GM20000 (cell line): ENCODE measurements at regions not wholly inside any gene's neighbourhood (a gene's known extent, or its start where the extent isn't known, plus 50 kb on each side); places are given as distances from the start of the nearest gene placed in this dataset.

Experiments used
- DNase-seq: peaks from one replicate; pipeline ENCODE4 v3.0.0; 2012; ENCODE audit warnings: low spot score
- CTCF ChIP-seq: IDR thresholded peaks from 2 replicates; pipeline ENCODE4 v1.5.1; 2012; ENCODE audit warnings: mild to moderate bottlenecking, control low read depth; ENCODE audit errors: extremely low read depth, missing control alignments

DNA sequence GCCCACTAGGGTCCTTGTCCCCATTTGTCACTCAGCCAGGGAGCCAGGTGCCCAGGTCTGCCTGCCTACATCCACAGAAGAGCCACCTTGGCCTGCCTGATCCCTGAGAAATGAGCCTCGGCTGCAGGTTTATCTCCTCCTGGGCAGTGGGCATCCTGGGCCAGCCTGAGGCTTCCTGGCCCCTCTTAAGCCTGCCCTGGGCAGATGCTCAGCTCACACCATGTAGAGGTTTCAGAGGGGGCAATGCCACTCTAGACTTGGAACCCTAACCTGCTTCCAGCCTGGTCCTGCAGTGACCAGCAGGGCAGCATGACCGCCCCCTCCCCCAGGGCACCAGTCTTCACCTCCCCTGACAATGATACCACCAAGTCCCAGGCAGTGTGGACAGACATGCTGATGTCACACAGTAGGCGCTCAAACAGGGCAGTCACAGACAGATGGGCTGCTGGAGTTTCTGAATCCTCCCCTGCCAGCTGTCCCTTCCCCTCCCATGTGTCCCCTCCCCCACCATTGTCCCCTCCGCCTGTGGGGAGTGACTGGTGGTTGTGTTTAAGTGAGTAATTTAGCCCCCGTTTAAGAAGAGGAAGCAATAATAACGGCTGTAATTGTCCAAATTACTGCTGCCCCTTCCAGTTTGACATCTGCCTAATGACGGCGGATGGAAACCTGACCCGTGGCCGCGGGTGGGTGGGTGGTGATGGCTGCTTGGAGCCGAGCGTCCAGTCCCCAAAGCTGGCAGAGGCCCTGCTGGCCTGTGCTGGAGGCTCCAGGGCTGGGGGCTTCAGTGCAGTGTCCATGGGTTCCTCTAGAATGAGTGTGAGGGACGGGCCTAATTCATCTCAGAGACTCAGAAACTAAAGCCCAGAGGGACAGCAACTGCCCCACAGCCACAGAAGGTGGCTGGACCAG, 147.7 kb downstream of the BARX1 start:
- peak; percentile 2 for DNase-seq
- no peak for TF ChIP-seq CTCF

- TF ChIP-seq CTCF: no peak
- no peak for DNase-seq
Measured at GRCh38 chr9:93801581-93802284, 153.4 kb downstream of the BARX1 start.

DNA sequence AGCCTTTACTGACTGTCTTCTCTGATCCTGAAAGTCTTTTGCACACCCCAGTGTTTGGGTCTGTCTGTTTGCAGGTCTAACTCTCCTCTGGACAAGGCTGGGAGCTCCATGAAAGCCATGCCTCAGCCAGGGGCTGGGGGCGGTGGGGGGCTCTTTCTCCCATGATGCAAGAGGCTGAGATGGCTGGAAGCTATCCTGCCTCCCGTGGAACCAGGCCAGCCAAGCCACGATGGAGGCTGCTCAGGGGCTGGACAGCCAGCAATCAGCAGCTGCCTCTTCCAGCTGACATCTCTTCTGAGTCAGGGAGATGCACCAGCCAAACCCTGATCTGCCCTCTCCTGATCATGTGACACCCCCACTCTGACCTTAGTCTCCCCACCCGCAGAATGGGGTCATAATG, 154.0 kb downstream of the BARX1 start:
- TF ChIP-seq CTCF: no peak
- DNase-seq: no peak

DNA sequence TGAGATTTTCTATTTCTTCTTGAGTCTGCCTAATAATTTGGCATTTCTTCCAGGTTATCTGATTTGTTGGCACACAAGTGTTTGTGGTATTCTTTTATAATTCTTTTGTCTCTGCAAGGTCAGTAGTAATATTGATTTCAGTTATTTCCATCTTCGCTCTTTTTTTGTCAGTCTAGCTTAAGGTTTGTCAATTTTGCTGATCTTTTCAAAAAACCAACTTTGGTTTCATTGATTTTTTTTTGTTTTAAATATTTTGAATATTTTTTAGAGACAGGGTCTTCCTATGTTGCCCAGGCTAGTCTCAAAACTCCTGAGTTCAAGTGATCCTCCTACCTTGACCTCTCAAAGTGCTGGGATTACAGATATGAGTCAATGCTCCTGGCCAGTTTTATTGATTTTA, 162.8 kb downstream of the BARX1 start:
- no peak for DNase-seq
- TF ChIP-seq CTCF: no peak

GRCh38 chr9:93786204-93786603, 169.0 kb downstream of the BARX1 start:
- TF ChIP-seq CTCF: no peak
- no peak for DNase-seq

DNA sequence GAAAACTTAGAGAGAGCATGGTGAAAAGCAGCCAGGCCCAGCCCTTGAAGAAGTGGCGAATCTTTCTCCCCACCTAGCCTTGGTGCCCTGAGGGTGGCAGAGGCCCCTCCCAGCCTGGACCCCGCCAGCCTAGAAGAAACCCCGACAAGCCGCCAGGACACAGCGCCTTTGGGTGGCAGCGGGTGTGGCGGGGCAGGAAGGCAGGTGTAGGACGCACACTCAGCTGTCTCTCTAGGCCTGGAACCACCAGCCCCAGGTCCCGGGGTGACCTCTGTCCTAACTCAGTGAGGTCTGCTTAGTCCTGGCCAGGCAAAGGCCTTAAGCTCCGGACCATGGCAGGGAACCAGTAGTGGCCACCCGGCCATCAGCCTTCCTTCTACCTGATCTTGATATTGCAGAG, 178.3 kb downstream of the BARX1 start:
- DNase-seq: no peak
- no peak for TF ChIP-seq CTCF

GRCh38 chr9:93776256-93776655, 178.9 kb downstream of the BARX1 start:
- DNase-seq: no peak
- TF ChIP-seq CTCF: no peak
